WTC11 (cell line): ENCODE measurements at regions not wholly inside any gene's neighbourhood (a gene's known extent, or its start where the extent isn't known, plus 50 kb on each side); places are given as distances from the start of the nearest gene placed in this dataset.

Source experiments
- ATF2 ChIP-seq: sonication (generic); formaldehyde crosslinking; IDR thresholded peaks from 2 replicates; pipeline ENCODE4 v1.8.1; 2022; ENCODE audit warnings: low read depth, missing genetic modification reagents, borderline replicate concordance
- CTCF ChIP-seq: fragments of 200-600 bp; IDR thresholded peaks from 2 replicates; pipeline ENCODE4 v1.8.0; 2022; ENCODE audit warnings: antibody characterized with exemption
- ESRRA ChIP-seq: sonication (generic); formaldehyde crosslinking; IDR thresholded peaks from 2 replicates; pipeline ENCODE4 v1.8.1; 2022; ENCODE audit warnings: mild to moderate bottlenecking, missing genetic modification reagents, borderline replicate concordance
- NR3C1 ChIP-seq: sonication (generic); formaldehyde crosslinking; conservative IDR thresholded peaks from 2 replicates; pipeline ENCODE4 v1.8.1; 2023; ENCODE audit warnings: low read depth, mild to moderate bottlenecking, missing genetic modification reagents
- USF2 ChIP-seq: sonication (generic); formaldehyde crosslinking; IDR thresholded peaks from 2 replicates; pipeline ENCODE4 v1.8.1; 2023; ENCODE audit warnings: mild to moderate bottlenecking, missing genetic modification reagents, moderate library complexity

- TF ChIP-seq CTCF, result no peak
- no peak for TF ChIP-seq ESRRA (CRISPR knock-in tag)
- no peak for TF ChIP-seq NR3C1 (CRISPR knock-in tag)
- no peak for TF ChIP-seq ATF2
- no peak for TF ChIP-seq USF2 (CRISPR knock-in tag)
Measured at GRCh38 chr21:18153063-18153462, 91.6 kb upstream of the CHODL start.
